ENCODE measurements at regions not wholly inside any gene's neighbourhood (a gene's known extent, or its start where the extent isn't known, plus 50 kb on each side); places are given as distances from the start of the nearest gene placed in this dataset.
A peak's percentile ranks its signal among the peaks of the same experiment; 100 is the strongest.

- POLR2A ChIA-PET: no interaction called here
- intact Hi-C loops (cut with micrococcal nuclease; ENCODE audit: unreplicated experiment): loop anchor here (5.0 kb wide), 1 partner anchor 168 kb away; no protein-coding TSS in a partner anchor
Observed at GRCh38 chr2:179344970-179345369, 80.3 kb upstream of the SESTD1 start.

GRCh38 chr2:179344280-179344964 lies 79.8 kb upstream of the SESTD1 start:
- Mint-ChIP-seq H3K36me3 (ENCODE audit: insufficient read depth, unreplicated experiment) (no peaks in the 10 kb centered on the region), H3K9me3 (ENCODE audit: unreplicated experiment) (peaks cover 9% of the 10 kb centered on the region), H3K27me3 (ENCODE audit: insufficient read depth, unreplicated experiment) (no peaks in the 10 kb centered on the region), H3K27ac (ENCODE audit: unreplicated experiment) (peak overlapping the region; percentile 55), H3K4me1 (ENCODE audit: low read depth, unreplicated experiment) (peaks cover 14% of the 10 kb centered on the region), H3K4me3 (ENCODE audit: unreplicated experiment) (no peak overlapping the region)
- CTCF ChIA-PET: interaction anchor here (0.8 kb wide), 1 partner anchor 126 kb away, joined by 3 read pairs; no protein-coding TSS in a partner anchor
- Histone ChIP-seq H3K36me3 (ENCODE audit: control insufficient read depth, insufficient read depth, low read length) (no peaks in the 10 kb centered on the region), H3K9me3 (no peaks in the 10 kb centered on the region), H3K27me3 (replicated peaks; ENCODE audit: control insufficient read depth, insufficient read depth, low read length) (no peaks in the 10 kb centered on the region), H3K4me3 (ENCODE audit: low read depth, low read length) (no peak overlapping the region), H3K4me1 (peaks cover 13% of the 10 kb centered on the region)
- POLR2A ChIA-PET: no interaction called here
- intact Hi-C loops (cut with micrococcal nuclease; ENCODE audit: unreplicated experiment): loop anchor here (5.0 kb wide), 1 partner anchor 167 kb away; no protein-coding TSS in a partner anchor
- DNase-seq: no peak
- no peak for TF ChIP-seq CTCF (IDR thresholded peaks at IDR 0.05; ENCODE audit: insufficient read depth in 1 of 2, low read depth in 1 of 2, low read length in 1 of 2, severe bottlenecking in 1 of 2, unreplicated experiment in 1 of 2)
- BruUV-seq (replicated peaks): no TSS peak

More at GRCh38 chr2:179344970-179345369, 80.3 kb upstream of the SESTD1 start:
- Mint-ChIP-seq H3K4me3 (ENCODE audit: unreplicated experiment) (no peak overlapping the region), H3K36me3 (ENCODE audit: insufficient read depth, unreplicated experiment) (no peaks in the 10 kb centered on the region), H3K27me3 (ENCODE audit: insufficient read depth, unreplicated experiment) (no peaks in the 10 kb centered on the region), H3K4me1 (ENCODE audit: low read depth, unreplicated experiment) (peaks cover 14% of the 10 kb centered on the region), H3K27ac (ENCODE audit: unreplicated experiment) (peak overlapping the region; percentile 55), H3K9me3 (ENCODE audit: unreplicated experiment) (peaks cover 9% of the 10 kb centered on the region)
- Histone ChIP-seq H3K27me3 (replicated peaks; ENCODE audit: control insufficient read depth, insufficient read depth, low read length) (no peaks in the 10 kb centered on the region), H3K36me3 (ENCODE audit: control insufficient read depth, insufficient read depth, low read length) (no peaks in the 10 kb centered on the region), H3K9me3 (no peaks in the 10 kb centered on the region), H3K4me3 (ENCODE audit: low read depth, low read length) (no peak overlapping the region), H3K4me1 (peaks cover 13% of the 10 kb centered on the region)
- DNase-seq: no peak
- no TSS peak for BruUV-seq (replicated peaks)
- CTCF ChIA-PET: no interaction called here
- TF ChIP-seq CTCF (IDR thresholded peaks at IDR 0.05; ENCODE audit: insufficient read depth in 1 of 2, low read depth in 1 of 2, low read length in 1 of 2, severe bottlenecking in 1 of 2, unreplicated experiment in 1 of 2): no peak

- no peaks in the 10 kb centered on the region for H3K36me3 ChIP-seq (ENCODE audit: control insufficient read depth, insufficient read depth, low read length)
- Mint-ChIP-seq H3K27me3 (ENCODE audit: insufficient read depth, unreplicated experiment) (no peaks in the 10 kb centered on the region), H3K9me3 (ENCODE audit: unreplicated experiment) (peaks cover 9% of the 10 kb centered on the region), H3K4me3 (ENCODE audit: unreplicated experiment) (no peak overlapping the region), H3K4me1 (ENCODE audit: low read depth, unreplicated experiment) (peaks cover 14% of the 10 kb centered on the region), H3K27ac (ENCODE audit: unreplicated experiment) (peak overlapping the region; percentile 55), H3K36me3 (ENCODE audit: insufficient read depth, unreplicated experiment) (no peaks in the 10 kb centered on the region)
- CTCF ChIA-PET: interaction anchor here (0.8 kb wide), 1 partner anchor 125 kb away, joined by 3 read pairs; no protein-coding TSS in a partner anchor
- intact Hi-C loops (cut with micrococcal nuclease; ENCODE audit: unreplicated experiment): loop anchor here (5.0 kb wide), 1 partner anchor 167 kb away; no protein-coding TSS in a partner anchor
- TF ChIP-seq CTCF (IDR thresholded peaks at IDR 0.05; ENCODE audit: insufficient read depth in 1 of 2, low read depth in 1 of 2, low read length in 1 of 2, severe bottlenecking in 1 of 2, unreplicated experiment in 1 of 2): no peak
- H3K27me3 ChIP-seq (replicated peaks; ENCODE audit: control insufficient read depth, insufficient read depth, low read length): no peaks in the 10 kb centered on the region
- H3K4me1 ChIP-seq: peaks cover 13% of the 10 kb centered on the region
- no peak overlapping the region for H3K4me3 ChIP-seq (ENCODE audit: low read depth, low read length)
- POLR2A ChIA-PET: no interaction called here
- no peaks in the 10 kb centered on the region for H3K9me3 ChIP-seq
- BruUV-seq (replicated peaks): no TSS peak
- no peak for DNase-seq
Observed at GRCh38 chr2:179343945-179344279, 79.3 kb upstream of the SESTD1 start.

All from Caco-2 (cell line).